H1 (cell line): ENCODE measurements at regions not wholly inside any gene's neighbourhood (a gene's known extent, or its start where the extent isn't known, plus 50 kb on each side); places are given as distances from the start of the nearest gene placed in this dataset.

Experiments used
- CTCF ChIA-PET: fragments of 300-600 bp; sonication (Branson Sonifier 250); formaldehyde crosslinking; loops from one replicate; lab custom pipeline; 2021; ENCODE audit not compliant: partially characterized antibody; lab: Charles Lee
- POLR2A ChIA-PET: fragments of 300-600 bp; sonication (Branson Sonifier 250); formaldehyde crosslinking; loops from one replicate; lab custom pipeline; 2021; ENCODE audit warnings: inconsistent platforms; ENCODE audit not compliant: partially characterized antibody; lab: Charles Lee
- DNase-seq, 2 experiments: peaks; one replicate each; pipeline versions ENCODE4 v3.0.0 to v3.0.0-alpha.2; 2010 to 2022; ENCODE audit warnings: low spot score in 2 of 2, low read depth in 1 of 2, mixed read lengths in 1 of 2
- FAIRE-seq: peaks from 2 replicates; lab custom pipeline; 2011; peaks lifted over from hg19 to GRCh38; lab: Jason Lieb, UNC
- H2AFZ ChIP-seq: 2 replicates; pipeline ENCODE4 v1.8.1; 2012; ENCODE audit warnings: low read length, inconsistent platforms
- H2AK5ac ChIP-seq: 2 replicates; pipeline ENCODE4 v1.6.1; 2013; ENCODE audit warnings: low read depth, low read length
- H2BK120ac ChIP-seq: replicated peaks from 2 replicates; pipeline ENCODE3; 2013; ENCODE audit warnings: low read depth, low read length, inconsistent platforms
- H2BK12ac ChIP-seq: 2 replicates; pipeline ENCODE4 v1.6.1; 2013; ENCODE audit warnings: low read depth, low read length
- H2BK15ac ChIP-seq: 2 replicates; pipeline ENCODE4 v1.6.1; 2013; ENCODE audit warnings: low read length
- H2BK20ac ChIP-seq: 2 replicates; pipeline ENCODE4 v1.6.1; 2013; ENCODE audit warnings: low read length
- H2BK5ac ChIP-seq: 2 replicates; pipeline ENCODE4 v1.6.1; 2013; ENCODE audit warnings: low read depth, low read length
- H3K14ac ChIP-seq: 2 replicates; pipeline ENCODE4 v1.6.1; 2013; ENCODE audit warnings: inconsistent platforms; ENCODE audit not compliant: insufficient read length
- H3K18ac ChIP-seq: 2 replicates; pipeline ENCODE4 v1.6.1; 2013; ENCODE audit warnings: low read length; ENCODE audit errors: extremely low read depth
- H3K23ac ChIP-seq: 2 replicates; pipeline ENCODE4 v1.6.1; 2013; ENCODE audit warnings: inconsistent platforms; ENCODE audit not compliant: insufficient read length
- H3K23me2 ChIP-seq: 2 replicates; pipeline ENCODE4 v1.6.1; 2013; ENCODE audit warnings: low read depth, low read length
- H3K27ac ChIP-seq: 2 replicates; pipeline ENCODE4 v1.6.1; 2011; ENCODE audit warnings: low read depth, low read length, inconsistent platforms
- H3K27me3 ChIP-seq, 4 experiments: replicated peaks in 1 of 4; 1 replicate in 1 of 4; 2 replicates in 3 of 4; pipeline versions ENCODE4 v1.6.1 to v1.8.1; 2011 to 2013; ENCODE audit warnings: low read length in 3 of 4, mild to moderate bottlenecking in 3 of 4, inconsistent platforms in 2 of 4, mixed read lengths in 2 of 4, moderate library complexity in 1 of 4; ENCODE audit not compliant: control insufficient read depth in 3 of 4, insufficient read depth in 3 of 4; ENCODE audit errors: extremely low read depth in 1 of 4
- H3K36me3 ChIP-seq, 4 experiments: 2 replicates each; pipeline versions ENCODE4 v1.6.1 to v1.8.1; 2011 to 2013; ENCODE audit warnings: mild to moderate bottlenecking in 4 of 4, low read length in 3 of 4, moderate library complexity in 2 of 4, control low read depth in 1 of 4, inconsistent platforms in 1 of 4; ENCODE audit not compliant: insufficient read depth in 4 of 4, control insufficient read depth in 2 of 4
- H3K4ac ChIP-seq: replicated peaks from 2 replicates; pipeline ENCODE3; 2013; ENCODE audit warnings: low read length, low read depth, mixed read lengths, inconsistent platforms; ENCODE audit not compliant: insufficient read length
- H3K4me1 ChIP-seq, 4 experiments: replicated peaks in 1 of 4; 1 replicate in 1 of 4; 2 replicates in 3 of 4; pipeline versions ENCODE4 v1.6.1 to v1.8.1; 2011 to 2013; ENCODE audit warnings: low read length in 3 of 4, inconsistent platforms in 2 of 4, mixed read lengths in 1 of 4; ENCODE audit not compliant: insufficient read depth in 4 of 4, control insufficient read depth in 3 of 4
- H3K4me2 ChIP-seq, 2 experiments: 2 replicates each; pipeline versions ENCODE4 v1.6.1 to v1.8.1; 2011 to 2013; ENCODE audit warnings: low read depth in 2 of 2, low read length in 2 of 2, control low read depth in 1 of 2, inconsistent platforms in 1 of 2, mild to moderate bottlenecking in 1 of 2; ENCODE audit not compliant: insufficient read depth in 1 of 2
- H3K4me3 ChIP-seq, 4 experiments: fragments of 200-600, 300-600 bp in 1 of 4; sonication (generic), shearing (Covaris generic), sonication (Bioruptor Twin) in 1 of 4; 2 replicates each; pipeline versions ENCODE4 v1.5.1 to v1.8.1; 2011 to 2016; ENCODE audit warnings: low read length in 4 of 4, low read depth in 3 of 4, control low read depth in 2 of 4, inconsistent platforms in 2 of 4, mild to moderate bottlenecking in 2 of 4, mixed read lengths in 1 of 4, moderate library complexity in 1 of 4; ENCODE audit not compliant: insufficient read depth in 2 of 4; ENCODE audit errors: extremely low read depth in 1 of 4
- H3K56ac ChIP-seq: replicated peaks from 2 replicates; pipeline ENCODE3; 2013; ENCODE audit warnings: low read depth, mild to moderate bottlenecking, mixed read lengths, low read length, inconsistent platforms; ENCODE audit not compliant: insufficient read length
- H3K79me1 ChIP-seq: 2 replicates; pipeline ENCODE4 v1.6.1; 2013; ENCODE audit warnings: low read depth, low read length, control low read depth
- H3K79me2 ChIP-seq, 2 experiments: 2 replicates each; pipeline versions ENCODE4 v1.6.1 to v1.8.1; 2012 to 2013; ENCODE audit warnings: low read length in 2 of 2, mild to moderate bottlenecking in 2 of 2, inconsistent platforms in 1 of 2; ENCODE audit not compliant: insufficient read depth in 2 of 2, control insufficient read depth in 1 of 2
- H3K9ac ChIP-seq, 4 experiments: replicated peaks in 1 of 4; 1 replicate in 1 of 4; 2 replicates in 3 of 4; pipeline versions ENCODE4 v1.6.1 to v1.8.1; 2011 to 2013; ENCODE audit warnings: low read depth in 3 of 4, low read length in 3 of 4, control low read depth in 2 of 4, mild to moderate bottlenecking in 2 of 4, moderate library complexity in 2 of 4, inconsistent platforms in 1 of 4; ENCODE audit errors: extremely low read depth in 1 of 4
- H3K9me3 ChIP-seq, 2 experiments: 2 replicates each; pipeline versions ENCODE4 v1.6.1 to v1.8.1; 2012 to 2013; ENCODE audit warnings: mild to moderate bottlenecking in 2 of 2, moderate library complexity in 2 of 2, control low read depth in 1 of 2, inconsistent platforms in 1 of 2, low read depth in 1 of 2, low read length in 1 of 2, mixed read lengths in 1 of 2; ENCODE audit not compliant: insufficient read depth in 2 of 2
- H4K20me1 ChIP-seq, 2 experiments: replicated peaks in 1 of 2; 2 replicates each; pipeline versions ENCODE3 to v1.8.1; 2011 to 2013; ENCODE audit warnings: inconsistent platforms in 2 of 2, low read length in 2 of 2, mild to moderate bottlenecking in 1 of 2; ENCODE audit not compliant: insufficient read depth in 2 of 2, control insufficient read depth in 1 of 2
- H4K5ac ChIP-seq: 2 replicates; pipeline ENCODE4 v1.6.1; 2013; ENCODE audit warnings: low read length, low read depth, mixed read lengths, inconsistent platforms; ENCODE audit not compliant: insufficient read length
- H4K8ac ChIP-seq: 2 replicates; pipeline ENCODE4 v1.8.0; 2013; ENCODE audit warnings: mild to moderate bottlenecking, moderate library complexity, low read length, inconsistent platforms; ENCODE audit not compliant: insufficient read depth; ENCODE audit errors: extremely low read depth
- H4K91ac ChIP-seq: replicated peaks from 2 replicates; pipeline ENCODE3; 2013; ENCODE audit warnings: low read length, mixed read lengths, inconsistent platforms; ENCODE audit not compliant: insufficient read length
- HDAC6 ChIP-seq: IDR thresholded peaks from one replicate; pipeline ENCODE4 v1.7.1; 2012; ENCODE audit warnings: low read depth, mild to moderate bottlenecking, inconsistent platforms, low read length, moderate library complexity
- SP4 ChIP-seq: IDR thresholded peaks from 2 replicates; pipeline ENCODE4 v1.6.1; 2012; ENCODE audit warnings: low read length, inconsistent platforms
- WGBS, 2 experiments: shearing (Covaris generic) in 1 of 2; methylation state at CpG; one replicate each; pipeline versions ENCODE4 v1.1.6 to v1.1.7; 2013 to 2015; ENCODE audit warnings: low lambda C conversion rate in 2 of 2, mixed read lengths in 2 of 2, inconsistent platforms in 1 of 2, low coverage in 1 of 2, missing lambda C conversion rate in 1 of 2; ENCODE audit not compliant: insufficient replicate concordance in 2 of 2, insufficient coverage in 1 of 2, insufficient read length in 1 of 2; ENCODE audit errors: extremely low coverage in 1 of 2, missing lambda C conversion rate in 1 of 2; 5-methylcytosine and 5-hydroxymethylcytosine counted together

DNA sequence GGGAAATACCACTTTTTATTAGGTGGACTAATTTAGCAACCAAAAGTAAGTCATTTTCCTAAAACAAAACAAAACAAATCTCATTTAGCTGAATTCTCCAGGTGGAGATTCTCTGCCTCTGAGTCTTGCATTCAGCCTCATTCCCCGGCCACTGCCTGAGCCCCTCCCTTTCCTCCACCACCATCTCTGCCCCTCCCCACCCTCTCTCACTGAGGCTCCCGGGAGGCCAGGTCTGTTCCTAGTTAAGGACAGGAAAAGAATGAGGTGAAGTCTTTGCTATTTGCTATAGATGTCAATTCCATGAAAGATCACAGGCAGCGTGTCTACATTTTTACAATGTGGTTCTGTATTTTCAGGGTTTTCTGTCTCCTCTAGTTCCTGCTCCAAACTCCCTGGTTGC is 83.0 kb upstream of the SOX11 start:
- H3K79me1 ChIP-seq: no peaks in the 10 kb centered on the region
- ChIA-PET CTCF (interaction anchor here (1.3 kb wide), 1 partner anchor 18 kb away, joined by 4 read pairs; no protein-coding TSS in a partner anchor), POLR2A (no interaction called here)
- no peak overlapping the region for H3K56ac ChIP-seq
- no peaks in the 10 kb centered on the region for H4K20me1 ChIP-seq
- H3K79me2 ChIP-seq: no peaks in the 10 kb centered on the region
- no peaks in the 10 kb centered on the region for H3K9me3 ChIP-seq
- no peak overlapping the region for H3K4me3 ChIP-seq
- H2BK5ac ChIP-seq: no peak overlapping the region
- H3K14ac ChIP-seq: no peak overlapping the region
- H2BK120ac ChIP-seq: no peak overlapping the region
- DNase-seq (no peak), FAIRE-seq (peak; percentile 52)
- H2AK5ac ChIP-seq: no peak overlapping the region
- peak overlapping the region; percentile 68 for H2AFZ ChIP-seq
- no peaks in the 10 kb centered on the region; the same call in 1 of the 2 replicates for H3K23me2 ChIP-seq
- no peaks in the 10 kb centered on the region for H3K36me3 ChIP-seq
- peaks cover 0 to 2% (median 0%) of the 10 kb centered on the region in 4 experiments; a peak in 1 of 7 replicates for H3K4me1 ChIP-seq
- no peak overlapping the region for H3K9ac ChIP-seq
- H3K27me3 ChIP-seq: no peaks in the 10 kb centered on the region
- no peak overlapping the region for H3K18ac ChIP-seq
- H2BK12ac ChIP-seq: no peak overlapping the region
- H3K4ac ChIP-seq: no peak overlapping the region
- H4K91ac ChIP-seq: no peak overlapping the region
- no peak overlapping the region for H3K27ac ChIP-seq
- no peak overlapping the region; a peak in 1 of 4 replicates for H3K4me2 ChIP-seq
- 60% methylated on average over 3 of the region's 3 CpGs; no CpG with 5 or more reads in 1 of the 2 experiments for WGBS, 2 experiments
- no peak overlapping the region for H4K8ac ChIP-seq
- no peak overlapping the region for H2BK20ac ChIP-seq
- no peak overlapping the region for H3K23ac ChIP-seq
- H2BK15ac ChIP-seq: no peak overlapping the region
- no peak overlapping the region for H4K5ac ChIP-seq
- TF ChIP-seq HDAC6: no peak
- no peak for TF ChIP-seq SP4
